Panc1 (cell line): ENCODE measurements at regions not wholly inside any gene's neighbourhood (a gene's known extent, or its start where the extent isn't known, plus 50 kb on each side); places are given as distances from the start of the nearest gene placed in this dataset.

Experiments
- ATAC-seq: fragments of 200-7000 bp; cut with Tn5 transposase; 2 replicates; pipeline ENCODE4 v1.9.1; 2020; ENCODE audit warnings: mild to moderate bottlenecking, moderate library complexity
- BruUV-seq: library from RNA; stranded (reverse); fragments of 400-500 nt; replicated peaks from 2 replicates; lab custom pipeline; 2021; lab: Mats Ljungman, UMichigan
- CTCF ChIA-PET: fragments of 300-600 bp; sonication (Branson Sonifier 250); formaldehyde crosslinking; loops from one replicate; lab custom pipeline; 2022; ENCODE audit warnings: antibody characterized with exemption; lab: Charles Lee
- POLR2A ChIA-PET: fragments of 300-600 bp; sonication (Branson Sonifier 250); formaldehyde crosslinking; loops from one replicate; lab custom pipeline; 2022; ENCODE audit warnings: antibody characterized with exemption; lab: Charles Lee
- DNase-seq: peaks from one replicate; pipeline ENCODE4 v3.0.0-alpha.2; 2010; ENCODE audit warnings: low read depth, low spot score
- H3K27ac ChIP-seq: 2 replicates; pipeline ENCODE4 v1.5.1; 2011; ENCODE audit warnings: mild to moderate bottlenecking, low read length, inconsistent platforms
- H3K27me3 ChIP-seq: fragments of 200-500 bp; sonication (Bioruptor generic); 2 replicates; pipeline ENCODE4 v1.6.0; 2014; ENCODE audit warnings: low read length, inconsistent platforms; ENCODE audit not compliant: control insufficient read depth, insufficient read depth
- H3K36me3 ChIP-seq: fragments of 200-500 bp; sonication (Bioruptor generic); 2 replicates; pipeline ENCODE4 v1.5.1; 2014; ENCODE audit warnings: inconsistent platforms, mild to moderate bottlenecking, low read length, moderate library complexity; ENCODE audit not compliant: control insufficient read depth, insufficient read depth
- H3K4me1 ChIP-seq: 2 replicates; pipeline ENCODE4 v1.5.1; 2011; ENCODE audit warnings: inconsistent platforms, mild to moderate bottlenecking, low read length, moderate library complexity; ENCODE audit not compliant: control insufficient read depth, insufficient read depth
- H3K4me3 ChIP-seq, 2 experiments: 2 replicates each; pipeline ENCODE4 v1.5.1; 2011 to 2012; ENCODE audit warnings: low read depth in 2 of 2, low read length in 2 of 2, mild to moderate bottlenecking in 2 of 2, inconsistent platforms in 1 of 2, moderate library complexity in 1 of 2
- H3K9me3 ChIP-seq: fragments of 200-500 bp; sonication (Bioruptor generic); 2 replicates; pipeline ENCODE4 v1.5.1; 2014; ENCODE audit warnings: low read depth, mild to moderate bottlenecking, inconsistent platforms, low read length, moderate library complexity; ENCODE audit not compliant: control insufficient read depth, insufficient read depth
- CTCF ChIP-seq: fragments of 450-650 bp; IDR thresholded peaks from 2 replicates; pipeline ENCODE4 v1.5.1; 2017; ENCODE audit warnings: mild to moderate bottlenecking
- POLR2AphosphoS5 ChIP-seq: IDR thresholded peaks from 2 replicates; pipeline ENCODE4 v1.6.1; 2012; ENCODE audit warnings: mild to moderate bottlenecking, low read depth, low read length, moderate library complexity
- REST ChIP-seq, 2 experiments: IDR thresholded peaks; 2 replicates each; pipeline ENCODE4 v1.6.1; 2011 to 2012; ENCODE audit warnings: low read depth in 2 of 2, control low read depth in 1 of 2, low read length in 1 of 2, mild to moderate bottlenecking in 1 of 2, moderate library complexity in 1 of 2; ENCODE audit not compliant: insufficient read depth in 1 of 2
- SIN3A ChIP-seq: IDR thresholded peaks from 2 replicates; pipeline ENCODE4 v1.6.1; 2012; ENCODE audit warnings: low read depth, mild to moderate bottlenecking, low read length, moderate library complexity, borderline replicate concordance; ENCODE audit not compliant: insufficient read depth
- TCF7L2 ChIP-seq: IDR thresholded peaks from 2 replicates; pipeline ENCODE4 v1.6.1; 2011; ENCODE audit warnings: mild to moderate bottlenecking, low read depth, low read length, inconsistent platforms
- in situ Hi-C: cut with HindIII; loops from 2 replicates; pipeline ENCODE4 v1.10.0; 2016; ENCODE audit warnings: low sequenced_read_pairs, low pct_unique_long_range_greater_than_20kb
- intact Hi-C: fragments of 100-400 bp; cut with micrococcal nuclease; formaldehyde crosslinking; loops from one replicate; pipeline ENCODE4 v1.10.0; 2022; ENCODE audit not compliant: unreplicated experiment

GRCh38 chr11:127737499-127737898 lies 736.9 kb upstream of the KIRREL3 start:
- H3K4me3 ChIP-seq = no peak overlapping the region
- no peak for TF ChIP-seq POLR2AphosphoS5
- no peak for TF ChIP-seq REST (IDR thresholded peaks at IDR 0.05; ENCODE audit: insufficient read depth in 1 of 2, low read depth in 2 of 2, low read length in 1 of 2)
- TF ChIP-seq TCF7L2 = no peak
- TF ChIP-seq CTCF = no peak
- no peak for TF ChIP-seq SIN3A
- ChIA-PET POLR2A (no interaction called here), CTCF (no interaction called here)
- in situ Hi-C loops (no loop called here), intact Hi-C loops (no loop called here)
- H3K27ac ChIP-seq = no peak overlapping the region
- no peaks in the 10 kb centered on the region for H3K27me3 ChIP-seq
- no peaks in the 10 kb centered on the region for H3K9me3 ChIP-seq
- no TSS peak for BruUV-seq
- ATAC-seq (no peak), DNase-seq (no peak)
- no peaks in the 10 kb centered on the region for H3K36me3 ChIP-seq
- no peaks in the 10 kb centered on the region for H3K4me1 ChIP-seq

GRCh38 chr11:127733552-127733951 lies 733.0 kb upstream of the KIRREL3 start:
- Histone ChIP-seq H3K4me3 (no peak overlapping the region), H3K9me3 (no peaks in the 10 kb centered on the region), H3K4me1 (no peaks in the 10 kb centered on the region), H3K27me3 (no peaks in the 10 kb centered on the region), H3K27ac (no peak overlapping the region), H3K36me3 (no peaks in the 10 kb centered on the region)
- ATAC-seq (no peak), DNase-seq (no peak)
- BruUV-seq = no TSS peak
- TF ChIP-seq REST (IDR thresholded peaks at IDR 0.05; ENCODE audit: insufficient read depth in 1 of 2, low read depth in 2 of 2, low read length in 1 of 2) = no peak
- CTCF ChIA-PET = no interaction called here
- POLR2A ChIA-PET = no interaction called here
- in situ Hi-C loops (no loop called here), intact Hi-C loops (no loop called here)
